DND-41 (cell line): ENCODE measurements at regions not wholly inside any gene's neighbourhood (a gene's known extent, or its start where the extent isn't known, plus 50 kb on each side); places are given as distances from the start of the nearest gene placed in this dataset.

Source experiments
- CTCF ChIP-seq: IDR thresholded peaks from 2 replicates; pipeline ENCODE4 v1.5.1; 2012; ENCODE audit warnings: borderline replicate concordance, low read length, moderate library complexity, mild to moderate bottlenecking; ENCODE audit not compliant: poor library complexity, severe bottlenecking; ENCODE audit errors: extremely low read depth
- EZH2 ChIP-seq: IDR thresholded peaks from 3 replicates; pipeline ENCODE4 v1.6.1; 2012; ENCODE audit warnings: borderline replicate concordance, low read depth, mild to moderate bottlenecking, moderate library complexity, low read length, inconsistent platforms; ENCODE audit not compliant: severe bottlenecking

- TF ChIP-seq CTCF (no peak), EZH2 (no peak)
Observed at GRCh38 chr3:36295296-36295695, 85.0 kb upstream of the STAC start.
